Hematopoietic multipotent progenitor cell treated with erythropoietin and hydrocortisone succinate and interleukin-3 and kit ligand, for 17 days (in vitro differentiated cells): ENCODE measurements at regions not wholly inside any gene's neighbourhood (a gene's known extent, or its start where the extent isn't known, plus 50 kb on each side); places are given as distances from the start of the nearest gene placed in this dataset.

Experiments used
- DNase-seq: peaks from one replicate; pipeline ENCODE4 v3.0.0-alpha.2; 2015; ENCODE audit warnings: low spot score

- no peak for DNase-seq
These were observed 457.2 kb downstream of the ARL4A start for GRCh38 chr7:13144673-13145072.

- DNase-seq: no peak
These were observed 461.1 kb downstream of the ARL4A start for GRCh38 chr7:13148548-13148947.

- no peak for DNase-seq
These were observed 464.5 kb downstream of the ARL4A start for GRCh38 chr7:13151978-13152377.

- DNase-seq: no peak
These were observed 465.3 kb downstream of the ARL4A start for GRCh38 chr7:13152755-13153154.

GRCh38 chr7:13153266-13153665 lies 465.8 kb downstream of the ARL4A start:
- DNase-seq: no peak

GRCh38 chr7:13153742-13154141 lies 466.3 kb downstream of the ARL4A start:
- DNase-seq: no peak

- DNase-seq: no peak
These were observed 467.8 kb downstream of the ARL4A start for GRCh38 chr7:13155188-13155587.

GRCh38 chr7:13159003-13159402 lies 471.6 kb downstream of the ARL4A start:
- DNase-seq: no peak

GRCh38 chr7:13159467-13160184 lies 472.2 kb downstream of the ARL4A start:
- DNase-seq: no peak

- DNase-seq: no peak
These were observed 473.7 kb downstream of the ARL4A start for GRCh38 chr7:13161125-13161524.

- no peak for DNase-seq
These were observed 478.4 kb downstream of the ARL4A start for GRCh38 chr7:13165854-13166253.

GRCh38 chr7:13166801-13167200 lies 479.4 kb downstream of the ARL4A start:
- no peak for DNase-seq

- no peak for DNase-seq
These were observed 481.9 kb downstream of the ARL4A start for GRCh38 chr7:13169356-13169755.

GRCh38 chr7:13174991-13175390 lies 487.6 kb downstream of the ARL4A start:
- DNase-seq: no peak

- peak; percentile 21 for DNase-seq
These were observed 491.7 kb downstream of the ARL4A start for GRCh38 chr7:13179011-13179582.

- no peak for DNase-seq
These were observed 492.5 kb downstream of the ARL4A start for GRCh38 chr7:13179775-13180523.

- no peak for DNase-seq
These were observed 493.8 kb downstream of the ARL4A start for GRCh38 chr7:13181216-13181615.

GRCh38 chr7:13185139-13185538 lies 497.7 kb downstream of the ARL4A start:
- DNase-seq: no peak

GRCh38 chr7:13188236-13188805 lies 500.9 kb downstream of the ARL4A start:
- DNase-seq: no peak

GRCh38 chr7:13188922-13189321 lies 501.5 kb downstream of the ARL4A start:
- DNase-seq: no peak

- no peak for DNase-seq
These were observed 502.2 kb downstream of the ARL4A start for GRCh38 chr7:13189668-13190067.

GRCh38 chr7:13197501-13197900 lies 510.1 kb downstream of the ARL4A start:
- DNase-seq: no peak

- no peak for DNase-seq
These were observed 510.6 kb downstream of the ARL4A start for GRCh38 chr7:13198036-13198435.
